ENCODE measurements at regions not wholly inside any gene's neighbourhood (a gene's known extent, or its start where the extent isn't known, plus 50 kb on each side); places are given as distances from the start of the nearest gene placed in this dataset.

GRCh38 chr18:5787936-5788335, 107.4 kb downstream of the TMEM200C start:
- Mint-ChIP-seq H3K9me3 (ENCODE audit: low read depth) (peaks cover 9% of the 10 kb centered on the region), H3K4me1 (ENCODE audit: low read depth) (no peaks in the 10 kb centered on the region), H3K27ac (ENCODE audit: unreplicated experiment) (no peak overlapping the region), H3K4me3 (ENCODE audit: unreplicated experiment) (no peak overlapping the region), H3K27me3 (ENCODE audit: low read depth) (no peaks in the 10 kb centered on the region), H3K36me3 (ENCODE audit: low read depth) (no peaks in the 10 kb centered on the region)
- TF ChIP-seq CTCF (IDR thresholded peaks at IDR 0.05): no peak
- no peak for DNase-seq (ENCODE audit: low spot score)

- Mint-ChIP-seq H3K9me3 (ENCODE audit: low read depth) (peaks cover 5% of the 10 kb centered on the region), H3K27me3 (ENCODE audit: low read depth) (peaks cover 8% of the 10 kb centered on the region), H3K36me3 (ENCODE audit: low read depth) (no peaks in the 10 kb centered on the region), H3K4me3 (ENCODE audit: unreplicated experiment) (no peak overlapping the region), H3K4me1 (ENCODE audit: low read depth) (no peaks in the 10 kb centered on the region), H3K27ac (ENCODE audit: unreplicated experiment) (no peak overlapping the region)
- no peak for DNase-seq (ENCODE audit: low spot score)
- TF ChIP-seq CTCF (IDR thresholded peaks at IDR 0.05): no peak
These were observed 115.4 kb downstream of the TMEM200C start for GRCh38 chr18:5779922-5780321.

GRCh38 chr18:5772306-5773105, 122.8 kb downstream of the TMEM200C start:
- no peaks in the 10 kb centered on the region for H3K4me1 Mint-ChIP-seq (ENCODE audit: low read depth)

GRCh38 chr18:5771343-5771742, 124.0 kb downstream of the TMEM200C start:
- Mint-ChIP-seq H3K27ac (ENCODE audit: unreplicated experiment) (no peak overlapping the region), H3K27me3 (ENCODE audit: low read depth) (peaks cover 8% of the 10 kb centered on the region), H3K4me3 (ENCODE audit: unreplicated experiment) (no peak overlapping the region), H3K9me3 (ENCODE audit: low read depth) (peaks cover 5% of the 10 kb centered on the region), H3K36me3 (ENCODE audit: low read depth) (no peaks in the 10 kb centered on the region), H3K4me1 (ENCODE audit: low read depth) (no peaks in the 10 kb centered on the region)
- no peak for DNase-seq (ENCODE audit: low spot score)
- TF ChIP-seq CTCF (IDR thresholded peaks at IDR 0.05): no peak

More at GRCh38 chr18:5772306-5773105, 122.8 kb downstream of the TMEM200C start:
- no peak for TF ChIP-seq CTCF (IDR thresholded peaks at IDR 0.05)
- no peak for DNase-seq (ENCODE audit: low spot score)
- H3K36me3 Mint-ChIP-seq (ENCODE audit: low read depth): no peaks in the 10 kb centered on the region
- no peak overlapping the region for H3K27ac Mint-ChIP-seq (ENCODE audit: unreplicated experiment)
- no peak overlapping the region for H3K4me3 Mint-ChIP-seq (ENCODE audit: unreplicated experiment)
- H3K27me3 Mint-ChIP-seq (ENCODE audit: low read depth): peaks cover 4% of the 10 kb centered on the region
- peaks cover 5% of the 10 kb centered on the region for H3K9me3 Mint-ChIP-seq (ENCODE audit: low read depth)

- no peaks in the 10 kb centered on the region for H3K36me3 Mint-ChIP-seq (ENCODE audit: low read depth)
- DNase-seq (ENCODE audit: low spot score): no peak
- no peaks in the 10 kb centered on the region for H3K9me3 Mint-ChIP-seq (ENCODE audit: low read depth)
- no peaks in the 10 kb centered on the region for H3K4me1 Mint-ChIP-seq (ENCODE audit: low read depth)
- no peak overlapping the region for H3K27ac Mint-ChIP-seq (ENCODE audit: unreplicated experiment)
- no peak overlapping the region for H3K4me3 Mint-ChIP-seq (ENCODE audit: unreplicated experiment)
- TF ChIP-seq CTCF (IDR thresholded peaks at IDR 0.05): no peak
- H3K27me3 Mint-ChIP-seq (ENCODE audit: low read depth): peaks cover 7% of the 10 kb centered on the region
These were observed 125.1 kb downstream of the TMEM200C start for GRCh38 chr18:5770176-5770575.

All from chondrocyte (in vitro differentiated cells).